PFSK-1 (cell line): ENCODE measurements at regions not wholly inside any gene's neighbourhood (a gene's known extent, or its start where the extent isn't known, plus 50 kb on each side); places are given as distances from the start of the nearest gene placed in this dataset.

Experiments used
- POLR2AphosphoS5 ChIP-seq: IDR thresholded peaks from 2 replicates; pipeline ENCODE4 v1.6.1; 2012; ENCODE audit warnings: low read depth, mild to moderate bottlenecking, control low read depth, low read length, moderate library complexity
- TF ChIP-seq, protein P1 (sequence below), 2 experiments: IDR thresholded peaks; 2 replicates each; pipeline versions ENCODE4 v1.6.1 to v1.8.0; 2011 to 2012; ENCODE audit warnings: low read depth in 2 of 2, low read length in 2 of 2, control low read depth in 1 of 2, inconsistent platforms in 1 of 2, mild to moderate bottlenecking in 1 of 2, moderate library complexity in 1 of 2; ENCODE audit not compliant: insufficient read depth in 1 of 2

DNA sequence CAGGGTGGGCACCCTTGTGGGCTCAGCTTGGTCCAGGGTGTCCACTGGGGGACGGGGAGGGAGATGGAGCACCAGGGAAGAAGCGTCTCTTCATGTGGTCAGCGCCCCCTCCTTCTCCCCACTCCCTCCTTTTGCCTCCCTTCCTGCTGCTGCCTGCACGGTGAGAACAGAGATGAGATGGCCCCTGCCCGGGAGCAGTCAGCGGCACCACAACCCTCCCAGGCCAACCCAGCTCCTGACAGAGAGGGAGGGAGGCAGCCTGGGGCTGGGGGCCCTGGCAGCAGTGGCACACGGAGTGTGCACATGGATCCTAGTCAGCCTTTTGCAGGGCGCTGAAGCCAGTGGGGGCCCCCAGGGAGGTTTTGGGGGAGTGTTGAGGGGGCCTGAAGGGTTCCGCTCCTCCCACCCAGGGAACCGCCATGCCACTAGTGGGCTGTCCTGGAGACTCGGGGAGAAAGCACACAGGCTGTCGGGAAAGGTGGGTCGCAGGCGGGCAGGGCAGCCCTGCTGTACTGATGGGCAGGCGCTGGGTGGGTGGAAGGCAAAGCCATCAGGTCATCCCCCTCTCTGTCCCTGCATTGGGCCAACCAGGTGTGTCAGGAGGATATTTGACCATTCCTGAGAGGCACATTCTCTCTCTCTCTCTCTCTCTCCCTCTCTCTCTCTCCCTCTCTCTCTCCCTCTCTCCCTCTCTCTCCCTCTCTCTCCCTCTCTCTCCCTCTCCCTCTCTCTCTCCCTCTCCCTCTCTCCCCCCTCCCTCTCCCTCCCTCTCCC lies 94.3 kb upstream of the BHLHE23 start:
- TF ChIP-seq POLR2AphosphoS5: no peak
- TF ChIP-seq, protein P1, sequence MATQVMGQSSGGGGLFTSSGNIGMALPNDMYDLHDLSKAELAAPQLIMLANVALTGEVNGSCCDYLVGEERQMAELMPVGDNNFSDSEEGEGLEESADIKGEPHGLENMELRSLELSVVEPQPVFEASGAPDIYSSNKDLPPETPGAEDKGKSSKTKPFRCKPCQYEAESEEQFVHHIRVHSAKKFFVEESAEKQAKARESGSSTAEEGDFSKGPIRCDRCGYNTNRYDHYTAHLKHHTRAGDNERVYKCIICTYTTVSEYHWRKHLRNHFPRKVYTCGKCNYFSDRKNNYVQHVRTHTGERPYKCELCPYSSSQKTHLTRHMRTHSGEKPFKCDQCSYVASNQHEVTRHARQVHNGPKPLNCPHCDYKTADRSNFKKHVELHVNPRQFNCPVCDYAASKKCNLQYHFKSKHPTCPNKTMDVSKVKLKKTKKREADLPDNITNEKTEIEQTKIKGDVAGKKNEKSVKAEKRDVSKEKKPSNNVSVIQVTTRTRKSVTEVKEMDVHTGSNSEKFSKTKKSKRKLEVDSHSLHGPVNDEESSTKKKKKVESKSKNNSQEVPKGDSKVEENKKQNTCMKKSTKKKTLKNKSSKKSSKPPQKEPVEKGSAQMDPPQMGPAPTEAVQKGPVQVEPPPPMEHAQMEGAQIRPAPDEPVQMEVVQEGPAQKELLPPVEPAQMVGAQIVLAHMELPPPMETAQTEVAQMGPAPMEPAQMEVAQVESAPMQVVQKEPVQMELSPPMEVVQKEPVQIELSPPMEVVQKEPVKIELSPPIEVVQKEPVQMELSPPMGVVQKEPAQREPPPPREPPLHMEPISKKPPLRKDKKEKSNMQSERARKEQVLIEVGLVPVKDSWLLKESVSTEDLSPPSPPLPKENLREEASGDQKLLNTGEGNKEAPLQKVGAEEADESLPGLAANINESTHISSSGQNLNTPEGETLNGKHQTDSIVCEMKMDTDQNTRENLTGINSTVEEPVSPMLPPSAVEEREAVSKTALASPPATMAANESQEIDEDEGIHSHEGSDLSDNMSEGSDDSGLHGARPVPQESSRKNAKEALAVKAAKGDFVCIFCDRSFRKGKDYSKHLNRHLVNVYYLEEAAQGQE (IDR thresholded peaks at IDR 0.05; ENCODE audit: insufficient read depth in 1 of 2, low read depth in 2 of 2, low read length in 2 of 2): no peak
